GM06990 (cell line): ENCODE measurements at regions not wholly inside any gene's neighbourhood (a gene's known extent, or its start where the extent isn't known, plus 50 kb on each side); places are given as distances from the start of the nearest gene placed in this dataset.

ENCODE experiments used
- DNase-seq: peaks from one replicate; pipeline ENCODE4 v3.0.0-alpha.2; 2011; ENCODE audit not compliant: insufficient read length; ENCODE audit errors: extremely low read depth
- H3K27me3 ChIP-seq: replicated peaks from 2 replicates; pipeline ENCODE4 v1.6.0; 2011; ENCODE audit warnings: low read length; ENCODE audit not compliant: control insufficient read depth, insufficient read depth
- H3K36me3 ChIP-seq: 2 replicates; pipeline ENCODE4 v1.5.1; 2011; ENCODE audit warnings: low read length; ENCODE audit not compliant: control insufficient read depth, insufficient read depth
- H3K4me3 ChIP-seq: replicated peaks from 2 replicates; pipeline ENCODE4 v1.5.1; 2011; ENCODE audit warnings: low read depth, mild to moderate bottlenecking, control low read depth, low read length
- TF ChIP-seq, protein P1 (sequence below): IDR thresholded peaks from 2 replicates; pipeline ENCODE4 v1.5.1; 2011; ENCODE audit warnings: low read length, control low read depth, mild to moderate bottlenecking, inconsistent platforms; ENCODE audit not compliant: insufficient read depth, poor library complexity, severe bottlenecking

DNA sequence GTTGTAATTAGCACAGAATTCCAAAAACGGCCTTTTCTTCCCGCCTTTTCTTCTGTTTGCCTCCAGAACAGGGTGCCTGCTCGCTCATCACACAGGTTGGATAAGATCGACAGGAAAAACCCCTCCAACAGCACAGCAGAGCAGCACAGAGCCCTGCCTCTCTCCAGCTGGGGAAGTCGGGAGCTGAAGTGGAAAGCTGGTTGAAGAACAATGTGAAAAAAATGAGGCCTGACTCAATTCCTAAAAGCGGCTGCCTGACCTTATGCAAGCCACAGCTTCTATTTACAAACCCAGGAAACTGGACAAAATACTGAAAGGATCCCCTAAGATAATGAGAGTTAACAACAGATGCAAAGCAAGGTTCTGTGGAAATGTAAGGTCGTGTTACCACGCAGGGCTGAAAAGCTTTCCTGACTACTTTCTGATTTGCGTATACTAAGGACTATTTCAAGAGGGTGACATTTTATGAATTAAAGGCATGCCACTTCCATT lies 116.9 kb downstream of the TTLL2 start:
- TF ChIP-seq, protein P1, sequence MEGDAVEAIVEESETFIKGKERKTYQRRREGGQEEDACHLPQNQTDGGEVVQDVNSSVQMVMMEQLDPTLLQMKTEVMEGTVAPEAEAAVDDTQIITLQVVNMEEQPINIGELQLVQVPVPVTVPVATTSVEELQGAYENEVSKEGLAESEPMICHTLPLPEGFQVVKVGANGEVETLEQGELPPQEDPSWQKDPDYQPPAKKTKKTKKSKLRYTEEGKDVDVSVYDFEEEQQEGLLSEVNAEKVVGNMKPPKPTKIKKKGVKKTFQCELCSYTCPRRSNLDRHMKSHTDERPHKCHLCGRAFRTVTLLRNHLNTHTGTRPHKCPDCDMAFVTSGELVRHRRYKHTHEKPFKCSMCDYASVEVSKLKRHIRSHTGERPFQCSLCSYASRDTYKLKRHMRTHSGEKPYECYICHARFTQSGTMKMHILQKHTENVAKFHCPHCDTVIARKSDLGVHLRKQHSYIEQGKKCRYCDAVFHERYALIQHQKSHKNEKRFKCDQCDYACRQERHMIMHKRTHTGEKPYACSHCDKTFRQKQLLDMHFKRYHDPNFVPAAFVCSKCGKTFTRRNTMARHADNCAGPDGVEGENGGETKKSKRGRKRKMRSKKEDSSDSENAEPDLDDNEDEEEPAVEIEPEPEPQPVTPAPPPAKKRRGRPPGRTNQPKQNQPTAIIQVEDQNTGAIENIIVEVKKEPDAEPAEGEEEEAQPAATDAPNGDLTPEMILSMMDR = no peak
- no peaks in the 10 kb centered on the region for H3K36me3 ChIP-seq
- H3K27me3 ChIP-seq = no peaks in the 10 kb centered on the region
- DNase-seq = no peak
- H3K4me3 ChIP-seq = no peak overlapping the region

DNA sequence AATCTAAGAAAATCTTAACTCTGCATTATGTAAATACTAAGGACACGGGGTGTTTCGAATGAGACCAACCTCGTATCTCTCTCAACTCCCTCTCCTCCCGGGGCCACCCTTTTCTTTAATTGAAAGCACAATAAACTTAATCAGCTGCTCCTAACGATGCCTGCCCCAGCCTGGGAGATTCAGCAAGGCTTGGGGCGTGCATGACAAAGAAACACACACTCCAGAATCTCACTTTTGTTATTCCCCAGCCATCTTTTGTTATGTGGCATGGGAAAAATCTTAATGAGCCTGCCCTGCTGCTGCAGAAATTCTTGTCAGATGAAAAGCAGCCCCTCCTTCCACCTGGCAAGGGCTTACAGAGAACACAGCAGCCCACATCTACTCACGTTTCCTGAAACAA lies 117.4 kb downstream of the TTLL2 start:
- H3K27me3 ChIP-seq = no peaks in the 10 kb centered on the region

DNA sequence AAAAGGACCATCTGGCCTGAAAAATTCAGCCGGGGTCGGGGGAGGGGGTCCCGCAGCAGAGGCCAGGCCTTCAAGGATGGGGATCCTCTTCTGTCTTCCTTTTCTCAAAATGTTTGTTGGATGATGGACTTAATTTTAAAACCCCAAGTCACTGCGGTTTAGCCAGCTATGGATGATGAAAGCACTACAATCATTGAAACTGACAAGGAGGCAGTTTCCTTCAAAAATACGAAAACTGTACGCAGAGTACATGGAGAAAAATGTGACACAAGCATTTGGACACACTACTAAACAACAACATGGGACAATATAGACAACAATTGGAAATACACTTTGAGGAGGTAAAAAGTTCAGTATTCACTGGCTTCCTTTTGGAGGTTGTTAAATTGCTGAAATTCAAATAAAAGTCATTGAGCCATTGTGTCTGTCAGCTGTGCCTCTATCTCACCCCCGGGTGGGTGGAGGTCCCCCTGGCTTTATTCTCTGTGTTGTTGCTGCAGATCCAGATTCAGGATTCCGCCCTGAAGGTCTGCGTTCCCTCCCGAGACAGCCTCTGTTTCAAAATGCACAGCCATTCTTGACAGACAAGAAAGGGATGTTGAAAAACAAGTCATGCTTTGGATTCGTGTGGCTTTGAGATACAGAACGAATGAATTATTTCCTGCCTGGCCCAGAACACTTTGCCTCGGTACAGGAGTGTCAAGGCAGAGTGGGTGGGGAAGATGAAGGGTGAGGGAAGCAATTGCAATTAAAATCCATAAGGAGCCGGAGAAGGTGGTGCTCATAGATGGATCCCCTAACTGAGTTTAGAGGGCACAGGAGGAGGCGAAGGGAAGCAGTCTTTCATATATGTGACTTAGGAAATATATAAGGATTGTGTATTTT lies 118.2 kb downstream of the TTLL2 start:
- TF ChIP-seq, protein P1 = no peak
- H3K36me3 ChIP-seq = no peaks in the 10 kb centered on the region
- no peak overlapping the region for H3K4me3 ChIP-seq
- H3K27me3 ChIP-seq = no peaks in the 10 kb centered on the region
- no peak for DNase-seq

More for the DNA sequence above, 117.4 kb downstream of the TTLL2 start:
- TF ChIP-seq, protein P1 = no peak
- no peaks in the 10 kb centered on the region for H3K36me3 ChIP-seq
- DNase-seq = no peak
- no peak overlapping the region for H3K4me3 ChIP-seq

DNA sequence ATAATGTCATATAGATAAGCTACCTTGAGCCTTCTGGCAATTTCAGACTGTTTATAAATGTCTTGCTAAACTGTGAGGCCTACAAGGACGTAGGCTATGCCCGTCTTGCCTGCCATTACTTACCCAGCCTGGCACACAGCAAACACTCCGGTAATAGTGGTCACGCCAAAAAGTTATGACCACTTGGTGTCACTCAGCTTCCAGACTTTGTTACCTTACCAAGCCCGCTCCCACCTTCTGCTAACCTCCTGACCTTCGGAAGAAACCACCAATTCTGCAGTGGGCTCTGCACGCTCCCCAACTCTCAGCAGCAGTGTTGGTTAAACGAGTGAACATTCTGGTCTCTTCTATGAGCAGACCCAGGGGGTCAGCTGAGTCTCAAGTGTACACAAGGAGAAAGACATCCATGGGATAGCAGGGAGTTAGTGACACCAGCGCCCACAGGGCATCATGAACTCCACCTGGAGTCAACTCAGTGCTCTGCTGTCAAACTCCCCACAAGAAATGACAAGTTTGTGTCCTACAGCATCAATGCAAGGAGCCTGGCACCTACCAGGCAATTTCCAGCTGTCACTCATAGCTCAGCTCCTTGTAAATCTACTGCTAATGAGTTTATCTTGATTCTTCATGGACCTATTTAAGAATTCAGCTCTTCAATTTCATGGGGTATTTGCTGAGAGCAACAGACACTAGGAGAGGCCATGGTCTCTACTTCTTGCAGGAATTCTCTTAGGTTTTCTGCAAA lies 119.9 kb downstream of the TTLL2 start:
- DNase-seq = no peak
- no peak overlapping the region for H3K4me3 ChIP-seq
- H3K27me3 ChIP-seq = no peaks in the 10 kb centered on the region
- H3K36me3 ChIP-seq = no peaks in the 10 kb centered on the region
- TF ChIP-seq, protein P1 = no peak

DNA sequence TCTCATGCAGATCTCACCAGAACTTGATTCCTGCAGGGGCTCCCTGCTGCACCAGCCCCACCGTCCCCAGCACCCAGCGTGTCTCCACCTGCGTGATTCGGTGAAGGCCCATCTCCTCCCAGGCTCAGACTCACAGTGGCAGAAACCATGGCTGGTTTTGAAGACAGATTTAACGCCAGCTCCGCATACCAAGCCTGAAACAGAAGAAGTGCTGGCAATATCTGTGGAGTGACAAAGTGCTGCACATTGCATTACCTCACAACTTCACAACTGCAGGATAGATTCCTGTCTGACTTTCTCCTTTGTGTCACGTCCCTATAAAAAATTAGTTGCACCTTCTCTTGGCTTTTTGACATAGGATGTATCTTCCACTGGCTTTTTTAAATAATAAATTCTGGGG lies 120.7 kb downstream of the TTLL2 start:
- TF ChIP-seq, protein P1 = no peak
- no peak for DNase-seq
- Histone ChIP-seq H3K4me3 (no peak overlapping the region), H3K27me3 (no peaks in the 10 kb centered on the region), H3K36me3 (no peaks in the 10 kb centered on the region)
